ENCODE measurements at regions not wholly inside any gene's neighbourhood (a gene's known extent, or its start where the extent isn't known, plus 50 kb on each side); places are given as distances from the start of the nearest gene placed in this dataset.
"Not testable (repeated sequence)": the region's sequence is repeated elsewhere in the genome, so short reads cannot be mapped to it uniquely, and the experiment has no call there.

- not testable (repeated sequence) for H3K27ac ChIP-seq; DNase-seq (ENCODE audit: low read depth, low spot score)
Measured at GRCh38 chr3:137198374-137198773, 240.6 kb downstream of the IL20RB start.

DNA sequence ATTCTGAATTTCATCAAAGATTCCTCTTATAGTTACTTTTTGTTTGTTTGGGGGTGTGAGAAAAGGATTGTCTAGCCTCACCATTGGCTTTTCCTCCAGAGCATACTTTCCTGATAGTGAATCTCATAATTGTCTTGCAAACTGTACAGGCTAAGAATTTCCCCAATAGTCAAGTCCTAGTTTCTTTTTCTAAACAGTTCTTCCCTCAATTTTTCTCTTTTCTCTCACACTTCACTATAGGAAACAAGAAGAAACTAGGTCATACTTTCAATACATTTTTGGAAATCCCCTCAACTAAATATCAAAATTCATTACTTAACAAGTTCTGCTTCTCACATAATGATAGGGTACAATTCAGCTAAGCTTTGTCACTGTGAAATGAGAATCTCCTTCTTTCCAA lies 241.9 kb downstream of the IL20RB start:
- no peak for DNase-seq (ENCODE audit: low read depth, low spot score)
- H3K27ac ChIP-seq = no peak overlapping the region

- H3K27ac ChIP-seq = no peak overlapping the region
- no peak for DNase-seq (ENCODE audit: low read depth, low spot score)
Measured at GRCh38 chr3:137201066-137201465, 243.3 kb downstream of the IL20RB start.

DNA sequence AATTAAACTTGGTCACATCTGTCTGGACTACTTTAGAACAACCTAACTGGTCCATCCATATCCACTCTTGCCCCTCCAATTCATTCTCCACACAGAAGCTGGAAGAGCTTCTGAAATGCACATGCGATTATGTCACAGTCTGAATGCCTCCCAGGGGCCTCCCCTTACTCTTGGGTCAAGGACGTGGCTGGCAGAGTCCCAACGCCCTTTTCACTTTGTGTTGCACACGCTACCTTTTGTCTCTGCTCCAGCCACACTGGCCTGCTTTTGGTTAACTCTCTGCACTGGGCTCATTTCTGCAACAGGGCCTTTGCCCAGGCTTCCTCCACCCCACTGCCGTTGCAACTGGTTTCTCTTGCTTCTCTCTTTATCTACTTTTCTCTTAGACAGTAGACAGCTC lies 245.2 kb downstream of the IL20RB start:
- no peak overlapping the region for H3K27ac ChIP-seq
- DNase-seq (ENCODE audit: low read depth, low spot score) = no peak

- no peak for DNase-seq (ENCODE audit: low read depth, low spot score)
- H3K27ac ChIP-seq = no peak overlapping the region
Measured at GRCh38 chr3:137204409-137204808, 246.6 kb downstream of the IL20RB start.

- no peak overlapping the region for H3K27ac ChIP-seq
- DNase-seq (ENCODE audit: low read depth, low spot score) = no peak
Measured at GRCh38 chr3:137205394-137206045, 247.7 kb downstream of the IL20RB start.

GRCh38 chr3:137207616-137208015 lies 249.8 kb downstream of the IL20RB start:
- DNase-seq (ENCODE audit: low read depth, low spot score) = no peak
- H3K27ac ChIP-seq = no peak overlapping the region

- no peak for DNase-seq (ENCODE audit: low read depth, low spot score)
- no peak overlapping the region for H3K27ac ChIP-seq
Measured at GRCh38 chr3:137217733-137218132, 259.9 kb downstream of the IL20RB start.

GRCh38 chr3:137219801-137220445 lies 262.1 kb downstream of the IL20RB start:
- no peak overlapping the region for H3K27ac ChIP-seq
- DNase-seq (ENCODE audit: low read depth, low spot score) = no peak

DNA sequence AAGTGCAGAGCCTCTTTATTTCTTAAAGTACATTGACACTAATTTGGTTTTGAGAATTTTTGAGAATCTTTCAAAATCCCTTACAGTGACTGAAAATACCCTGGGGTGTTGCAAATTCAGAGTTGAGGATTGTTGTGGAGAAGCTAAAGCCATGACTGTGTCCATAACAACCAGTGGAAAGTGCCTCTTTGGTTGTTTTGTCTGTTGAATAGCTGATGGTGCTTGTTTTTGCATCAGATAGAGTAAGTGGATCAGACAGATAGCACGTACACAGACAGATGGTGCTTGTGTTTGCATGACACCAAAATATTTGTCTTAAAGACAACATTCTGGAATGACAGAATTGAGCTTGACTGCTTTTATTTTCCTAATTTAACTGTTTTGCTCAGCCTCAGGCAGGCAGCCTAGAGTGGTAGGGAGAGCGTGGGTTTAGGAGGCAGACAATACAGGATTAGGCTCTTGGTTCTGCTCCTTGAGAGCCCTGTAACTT lies 265.0 kb downstream of the IL20RB start:
- DNase-seq (ENCODE audit: low read depth, low spot score) = no peak

DNA sequence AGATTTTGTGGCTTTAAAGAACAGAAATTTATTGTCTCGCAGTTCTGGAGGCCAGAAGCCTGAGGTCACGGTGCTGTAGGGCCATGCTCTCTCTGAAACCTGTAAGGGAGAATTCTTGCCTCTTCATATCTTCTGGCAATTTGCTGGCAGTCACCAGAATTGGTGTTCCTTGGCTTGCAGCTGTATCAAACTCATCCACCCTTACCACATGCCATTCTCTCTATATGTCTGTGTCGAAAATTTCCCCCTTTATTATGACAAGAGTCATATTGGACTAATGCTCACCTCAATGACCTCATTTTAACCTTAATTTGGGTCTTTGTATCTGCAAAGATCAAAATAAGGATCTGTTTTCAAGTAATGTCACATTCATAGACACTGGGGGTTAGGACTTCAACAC lies 266.7 kb downstream of the IL20RB start:
- H3K27ac ChIP-seq = no peak overlapping the region
- no peak for DNase-seq (ENCODE audit: low read depth, low spot score)

More for the DNA sequence above, 265.0 kb downstream of the IL20RB start:
- no peak overlapping the region for H3K27ac ChIP-seq

DNA sequence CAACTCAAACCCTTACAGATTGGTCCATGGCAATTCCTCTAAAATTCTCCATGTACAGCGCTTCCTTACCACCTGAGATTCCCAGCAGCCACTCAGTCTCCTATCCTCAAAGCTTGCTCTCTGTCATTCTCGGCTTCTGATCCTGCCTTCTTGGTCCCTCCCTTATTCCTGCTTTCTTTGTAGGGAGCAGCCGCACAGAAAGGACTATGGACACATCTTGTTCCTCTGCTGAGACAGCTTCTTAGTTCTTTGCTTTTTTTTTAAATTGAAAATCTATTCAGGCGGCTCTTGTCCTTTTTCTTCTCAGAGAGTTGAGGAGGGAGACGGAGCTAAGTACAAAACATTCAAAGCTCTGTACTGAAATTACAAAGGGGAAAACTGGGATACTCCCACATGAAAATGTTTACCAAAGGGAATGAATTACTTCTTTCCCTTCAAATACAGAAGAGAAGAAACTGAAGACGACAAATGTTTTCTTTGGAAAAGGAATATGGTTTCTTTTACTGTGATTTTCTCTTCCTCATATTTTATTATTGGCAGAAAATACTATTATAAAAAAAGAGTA lies 285.1 kb downstream of the IL20RB start:
- no peak overlapping the region for H3K27ac ChIP-seq
- DNase-seq (ENCODE audit: low read depth, low spot score) = no peak

GRCh38 chr3:137246491-137246890 lies 288.7 kb downstream of the IL20RB start:
- no peak for DNase-seq (ENCODE audit: low read depth, low spot score)
- no peak overlapping the region for H3K27ac ChIP-seq

DNA sequence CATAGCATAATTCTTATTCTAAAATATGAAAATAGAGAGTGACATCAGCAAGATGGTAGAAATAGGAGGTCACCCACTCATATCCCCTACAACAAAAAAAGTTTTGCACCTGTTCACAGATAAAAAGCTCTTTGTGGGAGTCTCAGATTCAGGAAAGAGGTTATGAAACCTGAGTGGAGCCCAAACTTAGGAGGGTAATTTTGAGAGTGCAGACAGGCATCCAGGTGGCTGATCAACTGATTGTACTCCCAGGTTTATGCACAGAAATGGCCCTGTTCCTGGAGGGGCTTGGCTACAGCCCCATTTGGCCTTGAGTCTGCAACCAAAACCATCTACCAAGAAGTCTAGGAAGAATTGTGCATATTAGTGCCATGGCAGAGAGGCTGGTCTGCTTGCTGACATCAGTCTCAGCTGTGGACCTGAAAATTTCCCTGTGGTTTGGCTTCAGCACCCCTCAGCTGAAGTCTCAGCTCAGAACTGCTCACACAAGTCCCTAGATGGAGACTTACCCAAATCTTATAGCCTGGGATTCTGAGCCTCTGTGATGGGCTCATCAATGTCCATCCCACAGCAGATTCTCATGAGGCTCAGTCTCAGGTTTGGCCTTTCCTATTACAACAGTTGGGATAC lies 291.6 kb downstream of the IL20RB start:
- no peak for DNase-seq (ENCODE audit: low read depth, low spot score)
- H3K27ac ChIP-seq = no peak overlapping the region

GRCh38 chr3:137259089-137259488 lies 301.3 kb downstream of the IL20RB start:
- no peak for DNase-seq (ENCODE audit: low read depth, low spot score)
- no peak overlapping the region for H3K27ac ChIP-seq

- H3K27ac ChIP-seq = no peak overlapping the region
- DNase-seq (ENCODE audit: low read depth, low spot score) = no peak
Measured at GRCh38 chr3:137259701-137260100, 301.9 kb downstream of the IL20RB start.

GRCh38 chr3:137264071-137264820 lies 306.5 kb downstream of the IL20RB start:
- no peak for DNase-seq (ENCODE audit: low read depth, low spot score)
- no peak overlapping the region for H3K27ac ChIP-seq

DNA sequence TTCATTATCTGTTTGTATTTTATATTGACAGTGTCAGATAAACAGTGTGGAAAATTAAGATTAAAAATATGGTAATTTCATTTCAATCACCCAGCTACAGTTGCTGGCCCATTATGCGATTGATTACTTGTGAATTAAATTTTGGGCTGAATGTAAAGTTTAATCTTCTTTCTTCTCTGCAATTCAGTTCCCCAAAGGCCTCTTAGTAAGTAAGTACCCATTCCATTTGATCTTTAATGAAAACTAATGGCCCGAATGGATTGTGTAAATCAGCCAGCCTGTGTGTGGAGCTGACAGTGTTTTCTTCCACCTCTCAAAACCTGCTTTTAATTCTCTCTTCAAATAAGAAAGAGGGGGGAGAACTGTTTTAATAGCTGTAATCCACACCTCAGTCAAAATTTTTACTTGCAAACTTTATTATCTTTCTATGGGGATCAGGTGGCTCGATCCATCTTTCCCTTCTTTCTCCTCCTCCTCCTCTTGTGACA lies 307.1 kb downstream of the IL20RB start:
- H3K27ac ChIP-seq = no peak overlapping the region
- DNase-seq (ENCODE audit: low read depth, low spot score) = no peak

GRCh38 chr3:137282871-137283270 lies 325.1 kb downstream of the IL20RB start:
- no peak for DNase-seq (ENCODE audit: low read depth, low spot score)

GRCh38 chr3:137285924-137286323 lies 328.1 kb downstream of the IL20RB start:
- DNase-seq (ENCODE audit: low read depth, low spot score) = no peak
- H3K27ac ChIP-seq = no peak overlapping the region

More at GRCh38 chr3:137282871-137283270, 325.1 kb downstream of the IL20RB start:
- H3K27ac ChIP-seq = no peak overlapping the region
